ENCODE measurements at regions not wholly inside any gene's neighbourhood (a gene's known extent, or its start where the extent isn't known, plus 50 kb on each side); places are given as distances from the start of the nearest gene placed in this dataset.

- H3K4me3 Mint-ChIP-seq = no peak overlapping the region
- ChIA-PET POLR2A (interaction anchor here (0.7 kb wide), 1 partner anchor 498 kb away, joined by 5 read pairs; no protein-coding TSS in a partner anchor), CTCF (no interaction called here)
- H3K27me3 Mint-ChIP-seq = peaks cover 4% of the 10 kb centered on the region
- H3K27ac Mint-ChIP-seq = no peak overlapping the region
- no peaks in the 10 kb centered on the region for H3K36me3 Mint-ChIP-seq (ENCODE audit: low read depth)
- DNase-seq = no peak
- no peaks in the 10 kb centered on the region for H3K9me3 Mint-ChIP-seq
- H3K4me1 Mint-ChIP-seq = no peaks in the 10 kb centered on the region
Observed at GRCh38 chr6:43846556-43846955, 76.5 kb downstream of the VEGFA start.

- CTCF ChIA-PET = no interaction called here
Observed at GRCh38 chr6:43845646-43846045, 75.6 kb downstream of the VEGFA start.

GRCh38 chr6:43843669-43844171, 73.7 kb downstream of the VEGFA start:
- DNase-seq = no peak
- no peaks in the 10 kb centered on the region for H3K9me3 Mint-ChIP-seq
- H3K4me3 Mint-ChIP-seq = no peak overlapping the region
- ChIA-PET CTCF (no interaction called here), POLR2A (interaction anchor here (0.7 kb wide), 1 partner anchor 22 kb away, joined by 3 read pairs; no protein-coding TSS in a partner anchor)
- no peaks in the 10 kb centered on the region for H3K4me1 Mint-ChIP-seq
- peaks cover 4% of the 10 kb centered on the region for H3K27me3 Mint-ChIP-seq
- no peak overlapping the region for H3K27ac Mint-ChIP-seq
- no peaks in the 10 kb centered on the region for H3K36me3 Mint-ChIP-seq (ENCODE audit: low read depth)

More at GRCh38 chr6:43845646-43846045, 75.6 kb downstream of the VEGFA start:
- no peak for DNase-seq
- Mint-ChIP-seq H3K4me3 (no peak overlapping the region), H3K27ac (no peak overlapping the region), H3K4me1 (no peaks in the 10 kb centered on the region), H3K36me3 (ENCODE audit: low read depth) (no peaks in the 10 kb centered on the region), H3K27me3 (peaks cover 4% of the 10 kb centered on the region), H3K9me3 (no peaks in the 10 kb centered on the region)
- POLR2A ChIA-PET = no interaction called here

- POLR2A ChIA-PET = interaction anchor here (0.7 kb wide), 1 partner anchor 21 kb away, joined by 3 read pairs; no protein-coding TSS in a partner anchor
- CTCF ChIA-PET = interaction anchor here (0.7 kb wide), 1 partner anchor 135 kb away, joined by 3 read pairs; no protein-coding TSS in a partner anchor
- DNase-seq = no peak
- no peak overlapping the region for H3K4me3 Mint-ChIP-seq
- no peak overlapping the region for H3K27ac Mint-ChIP-seq
- no peaks in the 10 kb centered on the region for H3K4me1 Mint-ChIP-seq
- H3K36me3 Mint-ChIP-seq (ENCODE audit: low read depth) = no peaks in the 10 kb centered on the region
- H3K27me3 Mint-ChIP-seq = peaks cover 4% of the 10 kb centered on the region
- H3K9me3 Mint-ChIP-seq = no peaks in the 10 kb centered on the region
Observed at GRCh38 chr6:43843097-43843645, 73.2 kb downstream of the VEGFA start.

DNA sequence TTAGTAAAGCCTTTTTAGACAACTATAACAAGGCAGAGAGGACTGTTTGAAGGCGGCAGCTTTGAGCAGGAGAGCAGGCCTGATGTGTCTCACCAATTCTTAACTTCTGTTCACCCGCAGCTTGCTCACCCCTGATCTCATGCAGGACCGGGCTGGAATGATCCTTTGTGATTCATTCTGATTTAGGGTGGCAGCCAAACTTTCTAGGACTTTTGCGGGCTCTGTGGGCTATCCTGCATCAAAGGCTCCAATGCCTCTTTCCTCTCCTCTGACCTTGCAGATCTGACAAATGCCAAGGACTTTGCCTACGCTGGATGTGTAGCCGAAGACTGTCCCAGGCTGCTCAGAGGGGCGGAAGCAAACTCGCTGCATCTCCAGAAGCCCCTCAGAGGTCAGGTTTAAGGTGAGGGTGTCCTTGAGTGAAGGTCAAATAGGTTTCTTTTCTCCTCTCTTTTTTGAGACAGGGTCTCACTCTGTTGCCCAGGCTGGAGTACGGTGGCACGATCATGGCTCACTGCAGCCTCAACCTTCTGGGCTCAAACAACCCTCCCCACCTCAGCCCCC, 72.3 kb downstream of the VEGFA start:
- Mint-ChIP-seq H3K4me1 (no peaks in the 10 kb centered on the region), H3K27me3 (no peaks in the 10 kb centered on the region), H3K36me3 (ENCODE audit: low read depth) (no peaks in the 10 kb centered on the region), H3K4me3 (no peak overlapping the region), H3K9me3 (no peaks in the 10 kb centered on the region), H3K27ac (no peak overlapping the region)
- ChIA-PET CTCF (interaction anchor here (0.6 kb wide), 1 partner anchor 124 kb away, joined by 3 read pairs; no protein-coding TSS in a partner anchor), POLR2A (no interaction called here)
- no peak for DNase-seq

- Mint-ChIP-seq H3K27ac (no peak overlapping the region), H3K36me3 (ENCODE audit: low read depth) (no peaks in the 10 kb centered on the region), H3K4me3 (no peak overlapping the region), H3K9me3 (no peaks in the 10 kb centered on the region), H3K4me1 (no peaks in the 10 kb centered on the region), H3K27me3 (no peaks in the 10 kb centered on the region)
- DNase-seq = no peak
- POLR2A ChIA-PET = no interaction called here
- CTCF ChIA-PET = interaction anchor here (0.6 to 1.4 kb wide), 2 partner anchors 14 to 162 kb away, joined by 3 to 4 read pairs; no protein-coding TSS in a partner anchor
Observed at GRCh38 chr6:43840490-43841218, 70.6 kb downstream of the VEGFA start.

- Mint-ChIP-seq H3K27me3 (no peaks in the 10 kb centered on the region), H3K36me3 (ENCODE audit: low read depth) (no peaks in the 10 kb centered on the region), H3K27ac (no peak overlapping the region), H3K4me3 (no peak overlapping the region), H3K9me3 (no peaks in the 10 kb centered on the region), H3K4me1 (no peaks in the 10 kb centered on the region)
- ChIA-PET CTCF (no interaction called here), POLR2A (no interaction called here)
- DNase-seq = no peak
Observed at GRCh38 chr6:43838276-43839036, 68.4 kb downstream of the VEGFA start.

DNA sequence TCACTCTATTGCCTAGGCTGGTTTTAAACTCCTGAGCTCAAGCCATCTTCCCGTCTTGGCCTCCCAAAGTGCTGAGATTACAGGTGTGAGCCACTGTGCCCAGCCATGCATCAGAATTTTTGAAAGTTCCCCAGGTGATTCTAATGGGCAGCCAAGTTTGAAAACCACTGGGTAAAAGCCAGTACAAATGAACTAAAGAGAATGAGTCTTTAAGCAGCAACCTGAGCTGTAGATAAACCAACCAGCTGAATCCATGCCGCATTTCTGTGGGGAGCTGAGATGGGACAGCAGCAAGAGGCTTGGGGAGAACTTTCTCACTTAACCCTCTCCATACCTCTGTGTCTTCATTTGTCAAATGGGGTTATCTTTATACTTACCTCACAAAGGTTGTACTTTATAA, 67.5 kb downstream of the VEGFA start:
- Mint-ChIP-seq H3K9me3 (no peaks in the 10 kb centered on the region), H3K27me3 (no peaks in the 10 kb centered on the region), H3K36me3 (ENCODE audit: low read depth) (no peaks in the 10 kb centered on the region), H3K4me3 (no peak overlapping the region), H3K27ac (no peak overlapping the region), H3K4me1 (no peaks in the 10 kb centered on the region)
- POLR2A ChIA-PET = no interaction called here
- no peak for DNase-seq
- CTCF ChIA-PET = no interaction called here

DNA sequence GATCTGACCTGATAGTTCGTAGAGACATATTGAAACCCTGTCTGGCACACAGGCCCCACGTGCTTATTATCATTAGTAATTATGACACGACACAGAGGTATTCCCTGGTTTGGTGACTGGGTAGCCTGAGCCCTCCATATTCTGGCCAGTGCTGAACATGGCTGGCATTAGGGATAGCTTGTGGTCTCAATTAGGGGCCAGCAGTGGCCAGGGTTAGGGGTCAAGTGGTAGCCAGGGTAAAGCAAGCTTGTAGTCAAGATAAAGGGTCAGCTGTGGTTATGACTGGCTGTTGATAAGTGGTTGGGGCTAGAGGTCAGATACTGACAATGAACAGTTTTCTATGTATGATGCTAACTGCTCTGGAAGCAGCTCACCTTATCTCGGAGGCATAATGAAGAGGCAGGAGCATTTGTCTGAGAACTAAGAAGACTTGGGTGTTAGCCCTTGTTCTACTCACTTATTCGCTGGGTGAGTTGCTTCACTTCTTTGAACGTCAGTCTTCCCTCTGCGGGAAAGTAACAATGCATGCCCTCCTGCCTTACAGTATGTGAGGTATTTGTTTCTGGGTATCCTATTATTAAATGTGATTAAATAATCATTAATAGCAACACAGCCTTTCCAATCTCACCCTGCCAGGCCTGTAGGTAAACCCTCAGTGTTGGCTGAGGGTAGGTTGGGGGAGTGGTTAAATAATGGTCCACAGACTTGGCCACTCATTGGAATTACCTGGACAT, 66.7 kb downstream of the VEGFA start:
- Mint-ChIP-seq H3K9me3 (no peaks in the 10 kb centered on the region), H3K36me3 (ENCODE audit: low read depth) (no peaks in the 10 kb centered on the region), H3K27me3 (peaks cover 2% of the 10 kb centered on the region), H3K4me1 (no peaks in the 10 kb centered on the region), H3K27ac (no peak overlapping the region), H3K4me3 (no peak overlapping the region)
- CTCF ChIA-PET = no interaction called here
- no peak for DNase-seq
- POLR2A ChIA-PET = no interaction called here
